NCI-H446 (cell line): ENCODE measurements at regions not wholly inside any gene's neighbourhood (a gene's known extent, or its start where the extent isn't known, plus 50 kb on each side); places are given as distances from the start of the nearest gene placed in this dataset.
"Not testable (repeated sequence)": the region's sequence is repeated elsewhere in the genome, so short reads cannot be mapped to it uniquely, and the experiment has no call there.

ENCODE experiments used
- DNase-seq, 2 experiments: peaks; one replicate each; lab custom pipeline; 2025; lab: John Stamatoyannopoulos, UW

DNA sequence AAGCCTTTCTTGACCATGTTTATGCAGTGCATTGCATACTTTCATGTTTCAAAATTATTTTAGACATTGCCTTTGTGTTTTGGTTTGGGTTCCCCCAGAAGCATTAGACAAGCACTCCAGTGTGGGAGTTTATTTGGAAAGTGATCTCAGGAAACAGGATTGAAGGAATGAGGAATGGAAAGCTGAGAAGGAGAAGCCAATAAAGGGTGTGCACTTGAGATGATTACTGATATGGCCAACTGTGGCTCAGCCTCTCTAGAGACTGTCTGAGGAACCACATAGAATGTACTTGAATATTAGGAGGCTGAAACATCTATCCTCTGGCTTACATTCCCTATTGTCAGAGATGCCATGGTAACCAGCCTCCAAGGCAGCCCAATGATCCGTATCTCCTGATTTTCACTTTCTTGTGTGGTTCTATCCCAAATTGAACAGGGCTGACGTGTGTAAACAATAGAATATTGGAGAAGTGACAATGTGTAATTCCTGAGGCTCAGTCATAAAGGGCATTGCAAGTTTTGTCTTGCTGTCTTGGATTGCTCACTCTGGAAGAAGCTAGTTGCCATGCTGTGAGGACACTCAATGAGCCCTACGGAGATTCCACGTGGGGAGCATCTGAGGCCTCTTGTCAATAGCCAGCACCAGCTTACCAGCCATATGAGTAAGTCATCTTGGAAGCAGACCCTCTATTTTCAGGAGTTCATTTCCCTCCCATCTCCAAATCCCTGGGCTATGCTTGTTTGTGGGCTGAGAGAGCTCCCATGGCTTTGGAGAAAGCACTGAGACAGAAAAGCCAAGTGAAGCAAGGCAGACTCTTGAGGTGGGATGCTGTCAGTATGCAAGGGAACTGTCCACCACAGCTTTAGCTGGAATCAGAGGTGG, 84.7 kb downstream of the SCN11A start:
- no peak for DNase-seq

DNA sequence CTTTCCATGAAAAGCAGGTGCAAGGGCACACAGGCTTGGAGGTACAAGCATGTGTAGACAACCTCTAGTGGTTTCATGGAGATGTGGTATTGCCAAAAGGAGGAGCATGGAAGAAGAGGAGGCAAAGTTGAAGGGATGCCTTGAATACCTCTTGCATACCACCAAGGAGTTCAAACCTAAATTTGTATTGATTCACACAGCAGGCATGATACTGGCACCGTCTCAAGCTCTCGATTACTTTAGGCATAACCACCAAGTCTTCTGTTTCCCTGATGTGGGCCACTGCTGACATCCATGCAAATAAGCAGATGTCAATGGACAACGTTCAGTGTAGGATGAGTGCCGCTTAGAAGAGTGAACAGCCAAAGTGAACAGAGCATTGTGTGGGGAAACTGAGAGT, 87.1 kb downstream of the SCN11A start:
- no peak for DNase-seq

DNA sequence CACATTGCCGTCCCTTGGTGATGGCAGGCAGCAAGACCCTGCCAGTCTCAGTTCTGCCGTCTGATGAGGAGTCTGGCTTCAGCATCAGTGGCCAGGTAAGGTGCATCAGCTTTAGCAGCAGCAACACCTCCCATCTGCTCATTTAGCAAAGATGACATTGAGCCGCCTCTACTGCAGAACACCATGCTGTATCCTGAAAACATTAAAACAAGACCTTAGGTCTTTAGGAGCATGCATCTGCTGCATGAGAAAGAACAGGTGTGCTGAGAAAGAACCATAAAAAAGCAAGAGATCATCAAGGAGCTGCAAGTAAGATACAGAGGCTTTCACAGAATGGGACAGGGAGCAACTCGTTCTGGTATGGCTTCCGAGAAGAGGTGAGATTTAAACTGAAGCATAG, 87.5 kb downstream of the SCN11A start:
- no peak for DNase-seq

DNA sequence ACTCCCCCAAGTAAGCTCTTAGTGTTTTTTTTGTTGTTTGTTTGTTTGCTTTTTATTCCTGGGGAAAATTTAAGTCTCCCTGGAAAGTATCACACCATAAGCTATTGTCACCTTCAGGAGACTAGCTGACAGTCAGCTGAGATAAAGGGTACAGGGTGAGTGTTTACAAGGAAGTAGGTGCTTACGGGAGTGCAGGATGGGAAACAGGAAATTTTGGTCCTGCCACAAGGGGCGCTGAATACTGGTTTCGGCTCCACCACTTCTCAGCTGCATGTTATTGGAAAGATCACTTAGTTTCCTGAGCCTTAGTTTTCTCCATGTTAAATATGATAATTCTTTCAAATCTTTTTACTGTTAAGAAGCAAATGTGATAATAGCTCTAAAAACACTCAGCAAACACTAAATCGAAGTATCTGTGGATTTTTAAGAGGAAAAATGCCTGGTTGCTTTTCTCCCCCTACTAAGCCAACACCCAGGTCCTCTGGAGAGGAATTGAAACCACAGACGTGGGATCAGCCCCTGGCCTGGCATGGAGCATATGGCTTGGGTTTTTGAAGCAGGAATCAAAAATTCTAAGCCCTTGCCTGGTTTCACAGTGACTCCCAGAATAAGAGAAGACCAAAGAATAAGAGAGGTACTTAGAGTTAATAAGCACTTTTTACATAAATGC, 90.7 kb downstream of the SCN11A start:
- DNase-seq: peak in 1 of 2 experiments; percentile 1

DNA sequence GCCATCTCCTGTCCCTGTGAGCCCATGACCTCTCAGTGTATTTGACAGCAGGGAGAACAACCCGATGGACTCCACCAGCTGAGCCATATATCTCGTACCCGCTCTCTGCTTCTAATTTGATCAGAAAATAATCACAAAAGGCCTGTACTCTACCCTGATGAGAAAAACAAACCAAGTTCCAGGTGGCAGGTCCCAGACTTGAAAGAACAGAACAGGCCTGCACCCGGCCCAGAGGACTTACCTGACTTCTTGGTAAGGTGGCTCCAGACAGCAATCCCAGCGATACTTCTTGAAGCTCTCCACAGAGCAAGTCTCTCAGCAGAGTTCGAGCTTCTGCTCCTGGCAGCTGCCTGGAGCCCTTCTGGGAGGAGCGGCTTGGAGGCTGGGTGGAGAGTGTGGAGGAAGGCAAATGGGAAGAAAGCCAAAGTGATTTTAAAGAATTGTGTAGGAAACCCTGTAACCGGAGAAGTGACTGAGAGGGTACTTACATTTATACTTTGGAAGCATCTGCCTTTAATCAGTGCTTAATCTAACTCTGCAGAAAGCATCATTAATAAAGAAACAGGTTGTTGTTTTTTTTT, 91.6 kb downstream of the SCN11A start:
- no peak for DNase-seq

DNA sequence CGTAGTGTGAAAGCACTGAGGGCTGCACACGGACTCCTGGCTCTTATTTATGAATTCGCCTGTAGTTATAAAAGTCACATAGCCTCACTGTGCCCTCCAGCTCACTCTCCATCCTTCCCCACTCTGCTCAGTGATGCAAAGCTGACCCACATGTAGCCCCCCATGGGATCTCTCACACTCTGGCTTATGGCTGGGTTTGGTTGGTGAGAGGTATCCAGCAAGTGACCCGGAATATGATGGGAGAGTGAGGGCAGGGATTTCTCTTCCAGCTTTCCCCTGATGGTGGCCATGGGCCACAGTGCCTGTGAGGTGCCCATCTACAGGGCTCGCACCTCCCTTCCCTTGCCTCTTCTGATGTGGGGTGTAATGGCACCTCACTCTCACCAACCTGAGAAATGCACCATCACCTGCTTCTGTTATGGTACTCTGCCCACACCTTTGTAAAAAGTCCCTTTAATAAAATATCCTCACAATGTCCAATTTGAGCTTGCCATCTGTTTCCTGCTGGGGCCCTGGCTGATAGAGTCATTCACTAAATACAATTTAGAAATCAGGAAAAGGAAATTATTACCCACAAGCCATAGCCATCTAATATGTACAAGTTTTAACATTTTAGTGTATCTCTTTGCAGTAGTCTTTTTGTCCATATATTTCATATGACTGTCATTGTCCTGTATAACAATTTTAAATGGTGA, 93.6 kb downstream of the SCN11A start:
- no peak for DNase-seq

DNA sequence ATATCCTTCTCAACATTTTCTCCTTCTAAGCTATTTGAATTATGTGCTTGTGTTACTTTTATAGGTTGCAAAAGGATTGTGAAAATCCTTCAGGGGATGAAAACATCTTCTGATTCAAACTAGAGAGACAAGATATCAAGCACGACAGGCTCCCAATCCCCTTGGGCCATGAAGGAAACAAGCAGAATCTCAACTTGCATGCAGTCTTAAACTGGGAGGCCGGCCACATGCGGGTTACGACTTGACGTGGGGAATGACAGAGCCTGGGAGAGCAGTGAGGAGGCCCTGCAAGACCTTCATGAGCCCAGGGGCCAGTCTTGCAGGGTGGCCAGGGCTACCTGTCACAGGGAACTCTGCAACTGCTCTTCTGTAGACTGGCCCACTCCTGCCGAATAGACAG, 94.4 kb downstream of the SCN11A start:
- DNase-seq: no peak

DNA sequence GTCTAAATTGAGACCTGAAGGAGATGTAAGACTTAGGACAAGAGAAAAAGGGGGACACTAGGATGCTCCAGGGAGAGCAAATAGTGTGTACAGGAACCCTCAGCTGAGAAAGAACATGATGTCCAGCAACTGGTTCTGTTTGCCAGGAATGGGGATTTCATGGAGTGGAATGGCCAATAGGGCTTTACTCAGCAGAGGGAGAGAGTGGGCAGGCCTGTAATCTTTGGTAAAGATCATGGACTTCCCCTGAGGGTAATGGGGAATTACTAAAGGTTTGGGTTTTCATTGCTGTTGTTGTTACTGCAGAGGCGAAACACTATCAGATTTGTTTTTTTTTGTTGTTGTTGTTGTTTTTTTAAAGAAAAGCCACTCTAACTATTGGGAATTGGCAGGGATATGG, 99.0 kb downstream of the SCN11A start:
- DNase-seq: no peak

DNA sequence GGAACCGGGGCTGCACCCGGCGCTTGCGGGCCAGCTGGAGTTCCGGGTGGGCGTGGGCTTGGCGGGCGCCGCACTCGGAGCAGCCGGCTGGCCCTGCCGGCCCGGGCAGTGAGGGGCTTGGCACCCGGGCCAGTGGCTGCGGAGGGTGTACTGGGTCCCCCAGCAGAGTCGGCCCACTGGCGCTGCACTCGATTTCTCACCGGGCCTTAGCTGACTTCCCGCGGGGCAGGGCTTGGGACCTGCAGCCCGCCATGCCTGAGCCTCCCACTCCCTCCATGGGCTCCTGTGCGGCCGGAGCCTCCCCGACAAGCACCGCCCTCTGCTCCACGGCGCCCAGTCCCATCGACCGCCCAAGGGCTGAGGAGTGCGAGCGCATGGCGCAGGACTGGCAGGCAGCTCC, 100.6 kb downstream of the SCN11A start:
- not testable (repeated sequence) for DNase-seq

DNA sequence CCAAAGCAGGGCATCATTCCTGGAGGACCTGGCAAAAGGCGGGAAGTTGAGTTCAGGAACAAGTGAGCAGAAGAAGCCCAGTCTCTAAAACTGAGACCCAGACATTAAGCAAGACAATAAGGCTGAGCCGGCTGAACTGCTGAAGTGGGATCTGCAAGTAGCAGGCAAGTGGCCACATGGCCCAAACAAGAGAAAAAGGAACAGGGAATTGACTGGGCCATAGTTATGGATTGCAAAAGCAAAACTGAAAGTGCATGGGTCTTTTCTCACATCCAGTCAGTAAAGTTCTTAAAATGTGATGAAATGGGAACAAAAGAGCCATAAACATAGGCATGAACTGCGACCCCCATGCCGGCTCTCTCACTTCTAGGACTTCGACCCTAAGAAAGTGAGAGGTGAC, 101.2 kb downstream of the SCN11A start:
- no peak for DNase-seq

DNA sequence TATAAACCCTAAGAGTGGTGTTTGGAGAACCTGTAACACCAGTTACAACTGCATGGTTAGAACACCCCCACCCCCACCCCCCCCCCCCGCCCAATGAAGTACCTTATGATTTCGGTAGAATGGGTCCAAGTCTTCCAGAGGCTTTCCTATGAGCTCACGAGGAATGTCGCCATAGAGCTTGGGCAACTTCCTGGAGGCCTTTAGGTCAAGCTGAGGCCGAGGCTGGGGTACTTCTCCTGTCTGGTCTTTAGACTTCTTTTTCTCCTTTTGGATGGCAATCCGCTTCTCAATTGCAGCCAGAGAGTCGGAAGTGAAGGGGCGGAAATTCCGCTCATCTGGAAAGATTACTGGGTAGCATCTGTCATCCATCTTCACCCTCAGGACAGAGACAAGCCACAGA, 101.8 kb downstream of the SCN11A start:
- no peak for DNase-seq

DNA sequence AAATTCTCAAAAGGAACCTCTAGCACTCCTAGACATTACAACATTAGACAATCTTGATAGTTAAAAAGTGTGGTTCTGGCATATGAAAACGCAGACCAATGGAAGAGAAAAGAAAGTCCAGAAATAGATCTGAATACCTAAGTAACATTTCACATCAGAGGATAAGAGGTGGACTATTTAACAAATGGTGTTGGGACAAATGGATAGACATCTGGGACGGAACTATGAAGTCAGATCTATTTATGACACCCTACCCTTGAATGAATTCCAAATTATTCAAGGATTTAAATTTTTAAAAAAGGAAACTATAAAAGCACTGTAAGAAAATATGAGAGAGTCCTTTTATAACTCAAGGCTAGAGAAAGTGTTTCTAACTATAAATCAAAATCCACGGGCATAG, 111.3 kb downstream of the SCN11A start:
- no peak for DNase-seq

DNA sequence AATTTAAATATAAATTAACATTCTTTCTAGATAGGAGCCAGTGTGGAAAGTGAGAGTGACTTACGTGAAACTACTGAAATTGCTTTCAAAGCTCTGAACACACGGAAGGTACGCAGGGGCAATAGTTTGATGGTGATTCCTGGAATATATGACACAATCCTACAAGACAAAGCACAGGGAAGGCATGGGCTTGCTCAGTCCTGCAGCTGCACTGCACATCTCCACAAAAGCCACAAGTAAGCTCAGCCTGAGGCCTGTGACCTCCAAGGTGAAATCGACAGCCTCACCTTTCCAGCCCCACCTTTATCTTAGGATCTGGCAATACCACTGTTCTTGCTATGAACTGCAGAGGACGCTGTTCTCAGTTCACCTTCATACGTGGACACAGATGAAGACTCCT, 109.3 kb upstream of the SCN10A start:
- DNase-seq: no peak

DNA sequence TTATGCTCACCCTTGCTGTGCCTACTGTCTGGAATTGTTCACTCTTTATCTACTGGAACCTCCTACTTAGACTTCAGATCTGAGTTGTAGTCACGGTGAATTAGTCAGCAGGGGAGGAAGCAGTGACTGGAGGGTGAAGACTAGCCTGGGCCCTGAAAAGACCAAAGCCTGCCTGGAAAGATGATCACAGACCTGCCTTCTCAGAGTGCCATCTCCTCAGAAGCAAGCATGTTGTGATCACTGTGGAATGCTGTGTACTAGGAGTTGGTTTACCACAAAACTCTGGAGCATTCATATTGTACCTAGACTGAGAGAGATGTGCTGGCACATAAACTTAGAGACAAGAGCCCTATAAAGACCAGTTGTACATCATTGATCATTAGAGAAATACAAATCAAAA, 100.7 kb upstream of the SCN10A start:
- DNase-seq: no peak

DNA sequence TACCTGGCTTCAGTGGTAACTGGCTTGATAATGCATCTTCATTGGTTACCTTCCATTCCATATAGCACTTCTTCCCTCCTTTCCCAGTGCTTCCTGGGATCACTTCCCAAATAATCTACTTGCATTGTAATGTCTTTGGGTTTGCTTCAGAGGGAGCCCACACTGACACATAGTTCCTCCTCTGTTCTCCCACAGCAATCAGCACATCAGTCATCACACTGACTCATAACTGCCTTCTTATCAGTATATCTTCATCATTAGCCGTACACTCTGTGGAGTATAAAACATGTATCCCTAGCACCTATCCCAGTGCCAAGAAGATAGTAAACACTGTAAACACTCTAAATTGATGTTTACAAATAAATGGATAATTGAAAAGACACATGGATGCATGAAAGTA, 91.4 kb upstream of the SCN10A start:
- no peak for DNase-seq

DNA sequence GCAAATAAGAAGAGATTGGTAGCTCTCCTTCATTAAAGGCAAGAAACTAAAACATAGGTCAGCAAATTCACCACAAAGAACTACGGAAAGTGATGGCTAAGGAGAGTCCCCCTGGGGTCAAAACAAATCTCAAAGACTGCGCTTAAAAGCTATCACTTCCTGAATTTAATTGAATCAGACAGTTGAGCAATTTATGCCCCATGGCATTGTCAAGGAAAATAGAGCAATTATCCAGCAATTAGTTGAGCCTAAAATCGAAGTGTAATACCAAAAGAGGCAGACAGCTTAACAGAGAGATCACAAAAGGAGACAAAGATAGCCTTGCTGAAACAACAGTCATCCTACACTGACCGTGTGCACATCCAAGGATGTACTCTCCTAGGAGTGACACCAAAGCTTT, 74.4 kb upstream of the SCN10A start:
- DNase-seq: no peak

DNA sequence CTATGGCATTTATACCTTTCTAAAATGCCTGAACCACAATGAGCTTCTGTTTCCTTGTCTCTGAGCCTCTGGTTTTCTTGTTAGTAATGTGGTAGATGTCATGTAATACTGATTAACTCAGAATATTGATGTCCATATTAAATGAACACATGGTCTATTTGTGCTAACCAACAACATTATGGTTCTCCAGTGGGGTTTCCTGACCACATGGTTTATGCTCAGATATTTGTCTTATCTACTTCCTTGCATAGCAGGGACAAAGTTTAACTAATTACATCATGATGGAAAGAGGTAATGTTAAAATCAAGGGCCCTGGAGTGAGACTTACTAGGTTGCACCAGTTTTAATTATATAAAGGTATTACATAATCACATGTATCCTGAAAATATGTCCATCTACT, 62.6 kb upstream of the SCN10A start:
- DNase-seq: no peak
